ENCODE measurements at regions not wholly inside any gene's neighbourhood (a gene's known extent, or its start where the extent isn't known, plus 50 kb on each side); places are given as distances from the start of the nearest gene placed in this dataset.
A peak's percentile ranks its signal among the peaks of the same experiment; 100 is the strongest.

- Histone ChIP-seq H3K4me1 (replicated peaks in 1 of 4; ENCODE audit: control insufficient read depth in 3 of 4, insufficient read depth in 4 of 4, low read length in 3 of 4) (peaks cover 0 to 8% (median 4%) of the 10 kb centered on the region in 4 experiments; a peak in 2 of 7 replicates), H4K91ac (replicated peaks; ENCODE audit: insufficient read length, low read length) (no peak overlapping the region), H3K18ac (ENCODE audit: extremely low read depth, low read length) (no peak overlapping the region), H2BK12ac (ENCODE audit: low read depth, low read length) (no peak overlapping the region), H2BK20ac (ENCODE audit: low read length) (no peak overlapping the region), H2BK5ac (ENCODE audit: low read depth, low read length) (no peak overlapping the region), H3K79me1 (ENCODE audit: low read depth, low read length) (no peaks in the 10 kb centered on the region), H2AK5ac (ENCODE audit: low read depth, low read length) (no peak overlapping the region), H3K79me2 (ENCODE audit: control insufficient read depth in 1 of 2, insufficient read depth in 2 of 2, low read length in 2 of 2) (no peaks in the 10 kb centered on the region), H3K27me3 (replicated peaks in 1 of 4; ENCODE audit: control insufficient read depth in 3 of 4, extremely low read depth in 1 of 4, insufficient read depth in 3 of 4, low read length in 3 of 4) (no peaks in the 10 kb centered on the region; a peak in 1 of 7 replicates), H3K56ac (replicated peaks; ENCODE audit: insufficient read length, low read depth, low read length) (no peak overlapping the region), H2BK15ac (ENCODE audit: low read length) (no peak overlapping the region), H3K4me2 (ENCODE audit: insufficient read depth in 1 of 2, low read depth in 2 of 2, low read length in 2 of 2) (no peak overlapping the region), H3K9ac (replicated peaks in 1 of 4; ENCODE audit: extremely low read depth in 1 of 4, low read depth in 3 of 4, low read length in 3 of 4) (no peak overlapping the region), H4K8ac (ENCODE audit: extremely low read depth, insufficient read depth, low read length) (no peak overlapping the region), H3K27ac (ENCODE audit: low read depth, low read length) (no peak overlapping the region), H4K20me1 (replicated peaks in 1 of 2; ENCODE audit: control insufficient read depth in 1 of 2, insufficient read depth in 2 of 2, low read length in 2 of 2) (no peaks in the 10 kb centered on the region), H2BK120ac (replicated peaks; ENCODE audit: low read depth, low read length) (no peak overlapping the region), H3K14ac (ENCODE audit: insufficient read length) (no peak overlapping the region), H4K5ac (ENCODE audit: insufficient read length, low read depth, low read length) (no peak overlapping the region), H3K4ac (replicated peaks; ENCODE audit: insufficient read length, low read depth, low read length) (no peak overlapping the region), H2AFZ (ENCODE audit: low read length) (no peak overlapping the region; the same call in 1 of the 2 replicates), H3K36me3 (ENCODE audit: control insufficient read depth in 2 of 4, insufficient read depth in 4 of 4, low read length in 3 of 4) (no peaks in the 10 kb centered on the region), H3K4me3 (ENCODE audit: extremely low read depth in 1 of 4, insufficient read depth in 2 of 4, low read depth in 3 of 4, low read length in 4 of 4) (no peak overlapping the region), H3K9me3 (ENCODE audit: insufficient read depth in 2 of 2, low read depth in 1 of 2, low read length in 1 of 2) (peaks cover 0 to 6% of the 10 kb centered on the region in 2 experiments; a peak in 1 of 4 replicates), H3K23me2 (ENCODE audit: low read depth, low read length) (no peaks in the 10 kb centered on the region), H3K23ac (ENCODE audit: insufficient read length) (no peak overlapping the region)
- WGBS, 2 experiments (ENCODE audit: extremely low coverage in 1 of 2, insufficient coverage in 1 of 2, insufficient read length in 1 of 2, insufficient replicate concordance in 2 of 2, low coverage in 1 of 2, low lambda C conversion rate in 2 of 2, missing lambda C conversion rate in 1 of 2): 91% methylated on average over 10 of the region's 10 CpGs; no CpG with 5 or more reads in 1 of the 2 experiments
- ChIA-PET POLR2A (ENCODE audit: partially characterized antibody) (no interaction called here), CTCF (ENCODE audit: partially characterized antibody) (interaction anchor here (0.8 to 1.8 kb wide), 3 partner anchors 10 to 61 kb away, joined by 3 to 4 read pairs (median 4); no protein-coding TSS in a partner anchor)
- DNase-seq (ENCODE audit: low read depth in 1 of 2, low spot score in 2 of 2): no peak
- TF ChIP-seq, protein P1, sequence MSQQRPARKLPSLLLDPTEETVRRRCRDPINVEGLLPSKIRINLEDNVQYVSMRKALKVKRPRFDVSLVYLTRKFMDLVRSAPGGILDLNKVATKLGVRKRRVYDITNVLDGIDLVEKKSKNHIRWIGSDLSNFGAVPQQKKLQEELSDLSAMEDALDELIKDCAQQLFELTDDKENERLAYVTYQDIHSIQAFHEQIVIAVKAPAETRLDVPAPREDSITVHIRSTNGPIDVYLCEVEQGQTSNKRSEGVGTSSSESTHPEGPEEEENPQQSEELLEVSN (IDR thresholded peaks at IDR 0.05): peak; percentile 59
- no peak for TF ChIP-seq TBP (IDR thresholded peaks at IDR 0.05; ENCODE audit: low read depth, low read length)
- FAIRE-seq: no peak
Observed at GRCh38 chr2:44886414-44886813, 55.1 kb upstream of the SIX3 start.

Measured in H1 (cell line).